OCI-LY3 (cell line): ENCODE measurements at regions not wholly inside any gene's neighbourhood (a gene's known extent, or its start where the extent isn't known, plus 50 kb on each side); places are given as distances from the start of the nearest gene placed in this dataset.

Experiments used
- H2AFZ ChIP-seq: fragments of 200-600, 300-600 bp; shearing (Covaris generic); 2 replicates; pipeline ENCODE4 v1.6.0; 2014; ENCODE audit warnings: antibody characterized with exemption, low read depth, low read length
- H3K27ac ChIP-seq: fragments of 200-600, 300-600 bp; sonication (generic); 2 replicates; pipeline ENCODE4 v1.5.1; 2014; ENCODE audit warnings: mild to moderate bottlenecking, low read length, moderate library complexity, mixed read lengths
- H3K27me3 ChIP-seq: fragments of 200-600, 300-600 bp; sonication (generic); 2 replicates; pipeline ENCODE4 v1.6.1; 2014; ENCODE audit warnings: low read depth, low read length, mixed read lengths
- H3K36me3 ChIP-seq: fragments of 200-600, 300-600 bp; sonication (generic); replicated peaks from 2 replicates; pipeline ENCODE3; 2014; ENCODE audit warnings: low read depth, low read length, mixed read lengths
- H3K4me1 ChIP-seq: fragments of 300-600, 200-600 bp; sonication (generic); 2 replicates; pipeline ENCODE4 v1.6.1; 2014; ENCODE audit warnings: low read length, mixed read lengths
- H3K4me2 ChIP-seq: fragments of 200-600, 300-600 bp; sonication (generic); 2 replicates; pipeline ENCODE4 v1.6.1; 2014; ENCODE audit warnings: low read length, mixed read lengths
- H3K4me3 ChIP-seq: fragments of 300-600, 200-600 bp; sonication (generic); 2 replicates; pipeline ENCODE4 v1.5.1; 2014; ENCODE audit warnings: antibody characterized with exemption, mild to moderate bottlenecking, low read length, moderate library complexity
- H3K79me2 ChIP-seq: fragments of 300-600, 200-600 bp; shearing (Covaris generic); 2 replicates; pipeline ENCODE4 v1.6.1; 2014; ENCODE audit warnings: mild to moderate bottlenecking, low read length, mixed read lengths
- H3K9ac ChIP-seq: fragments of 300-600, 200-600 bp; shearing (Covaris generic); 2 replicates; pipeline ENCODE4 v1.6.0; 2014; ENCODE audit warnings: mild to moderate bottlenecking, low read length, moderate library complexity
- H3K9me3 ChIP-seq: fragments of 200-600, 300-600 bp; shearing (Covaris generic); 2 replicates; pipeline ENCODE4 v1.6.1; 2014; ENCODE audit warnings: low read length, mixed read lengths; ENCODE audit not compliant: insufficient read depth
- H4K20me1 ChIP-seq: fragments of 200-600, 300-600 bp; sonication (generic); 2 replicates; pipeline ENCODE4 v1.6.1; 2016; ENCODE audit warnings: low read length, mixed read lengths; ENCODE audit not compliant: insufficient read depth
- EZH2phosphoT487 ChIP-seq: fragments of 200-600 bp; shearing (Covaris generic); IDR thresholded peaks from 2 replicates; pipeline ENCODE4 v1.6.1; 2018; ENCODE audit warnings: antibody characterized with exemption, mixed run types, low read depth
- TF ChIP-seq, protein P1 (sequence below): fragments of 200-600, 300-600 bp; sonication (generic); IDR thresholded peaks from 2 replicates; pipeline ENCODE4 v1.5.1; 2014; ENCODE audit warnings: antibody characterized with exemption, low read length, low read depth

DNA sequence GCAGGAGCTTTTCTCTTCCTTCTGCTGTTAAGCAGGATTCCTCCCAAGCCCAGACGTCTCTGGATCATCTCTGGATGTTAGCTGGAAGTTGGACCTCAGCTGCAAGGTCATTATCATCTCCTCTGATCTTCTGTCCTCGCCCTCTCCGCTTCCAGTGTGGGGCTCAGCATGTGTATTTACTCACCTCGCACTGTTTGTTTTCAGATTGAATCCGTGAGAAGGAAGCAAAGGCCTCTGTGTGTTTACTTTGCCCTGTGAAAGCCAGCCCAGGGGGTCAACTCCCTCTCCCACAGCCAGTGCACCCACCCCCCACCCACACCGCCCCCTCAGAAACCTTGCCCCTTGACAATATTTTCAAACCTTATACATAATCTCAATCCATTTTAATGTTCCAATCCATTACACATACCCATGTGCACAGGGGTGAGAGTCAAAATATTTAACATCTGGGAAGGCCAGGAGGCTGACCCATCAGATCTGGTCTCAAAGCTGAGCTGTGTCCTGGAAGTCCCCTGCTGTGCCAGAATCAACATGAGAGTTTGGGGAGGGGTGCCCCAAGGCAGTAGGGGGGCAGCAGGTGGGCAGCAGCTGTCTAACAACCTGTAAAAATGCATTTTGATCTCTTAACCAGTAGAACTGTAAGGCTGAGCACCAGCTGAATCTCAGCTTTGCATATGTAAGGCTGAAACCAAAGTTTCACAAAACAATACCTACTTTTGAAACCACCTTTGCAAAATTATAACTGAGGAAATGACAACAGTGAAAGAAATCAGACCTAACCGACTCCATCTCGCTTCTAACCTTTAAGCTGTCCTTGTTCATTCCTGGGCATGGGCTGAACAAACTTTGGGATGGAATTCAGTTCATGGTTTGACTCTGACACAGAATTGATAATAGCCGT is 157.9 kb downstream of the ZNF664 start:
- H3K4me3 ChIP-seq, result peak overlapping the region; percentile 14; the same call in 1 of the 2 replicates
- H3K9me3 ChIP-seq, result no peaks in the 10 kb centered on the region
- no peaks in the 10 kb centered on the region for H3K36me3 ChIP-seq
- no peak overlapping the region for H2AFZ ChIP-seq
- H3K9ac ChIP-seq, result no peak overlapping the region
- H3K4me2 ChIP-seq, result peak overlapping the region; percentile 64
- no peaks in the 10 kb centered on the region for H3K27me3 ChIP-seq
- no peak for TF ChIP-seq EZH2phosphoT487
- TF ChIP-seq, protein P1, sequence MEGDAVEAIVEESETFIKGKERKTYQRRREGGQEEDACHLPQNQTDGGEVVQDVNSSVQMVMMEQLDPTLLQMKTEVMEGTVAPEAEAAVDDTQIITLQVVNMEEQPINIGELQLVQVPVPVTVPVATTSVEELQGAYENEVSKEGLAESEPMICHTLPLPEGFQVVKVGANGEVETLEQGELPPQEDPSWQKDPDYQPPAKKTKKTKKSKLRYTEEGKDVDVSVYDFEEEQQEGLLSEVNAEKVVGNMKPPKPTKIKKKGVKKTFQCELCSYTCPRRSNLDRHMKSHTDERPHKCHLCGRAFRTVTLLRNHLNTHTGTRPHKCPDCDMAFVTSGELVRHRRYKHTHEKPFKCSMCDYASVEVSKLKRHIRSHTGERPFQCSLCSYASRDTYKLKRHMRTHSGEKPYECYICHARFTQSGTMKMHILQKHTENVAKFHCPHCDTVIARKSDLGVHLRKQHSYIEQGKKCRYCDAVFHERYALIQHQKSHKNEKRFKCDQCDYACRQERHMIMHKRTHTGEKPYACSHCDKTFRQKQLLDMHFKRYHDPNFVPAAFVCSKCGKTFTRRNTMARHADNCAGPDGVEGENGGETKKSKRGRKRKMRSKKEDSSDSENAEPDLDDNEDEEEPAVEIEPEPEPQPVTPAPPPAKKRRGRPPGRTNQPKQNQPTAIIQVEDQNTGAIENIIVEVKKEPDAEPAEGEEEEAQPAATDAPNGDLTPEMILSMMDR, result no peak
- peak overlapping the region; percentile 19; the same call in 1 of the 2 replicates for H3K27ac ChIP-seq
- no peaks in the 10 kb centered on the region for H3K79me2 ChIP-seq
- peaks cover 37% of the 10 kb centered on the region for H3K4me1 ChIP-seq
- no peaks in the 10 kb centered on the region for H4K20me1 ChIP-seq

DNA sequence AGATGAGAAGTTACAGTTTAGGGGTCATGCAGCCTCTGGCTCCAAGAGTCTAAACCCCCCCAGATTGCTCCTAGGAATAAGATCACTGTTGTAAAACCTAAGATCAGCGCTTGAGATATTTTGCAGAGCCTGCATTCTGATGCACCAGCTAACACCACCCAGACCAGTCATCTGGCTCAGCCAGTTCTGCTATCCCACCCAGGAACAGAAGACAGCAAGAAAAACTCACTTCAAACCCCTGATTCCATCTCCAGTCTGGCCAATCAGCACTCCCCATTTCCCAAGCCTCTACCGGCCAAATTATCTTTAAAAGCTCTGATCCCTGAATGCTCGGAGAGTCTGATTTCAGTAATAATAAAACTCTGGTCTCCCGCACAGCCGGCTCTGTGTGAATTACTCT is 158.6 kb downstream of the ZNF664 start:
- no peak overlapping the region for H2AFZ ChIP-seq
- no peaks in the 10 kb centered on the region for H3K9me3 ChIP-seq
- H3K9ac ChIP-seq, result no peak overlapping the region
- TF ChIP-seq EZH2phosphoT487, result no peak
- no peaks in the 10 kb centered on the region for H3K79me2 ChIP-seq
- H3K36me3 ChIP-seq, result no peaks in the 10 kb centered on the region
- H3K4me3 ChIP-seq, result peak overlapping the region; percentile 14; the same call in 1 of the 2 replicates
- H3K4me2 ChIP-seq, result peak overlapping the region; percentile 64
- H3K27me3 ChIP-seq, result no peaks in the 10 kb centered on the region
- peaks cover 30% of the 10 kb centered on the region for H3K4me1 ChIP-seq
- H4K20me1 ChIP-seq, result no peaks in the 10 kb centered on the region
- 0 out of 2 replicates have a peak overlapping the region, but pooled peaks have one; percentile 17 for H3K27ac ChIP-seq

DNA sequence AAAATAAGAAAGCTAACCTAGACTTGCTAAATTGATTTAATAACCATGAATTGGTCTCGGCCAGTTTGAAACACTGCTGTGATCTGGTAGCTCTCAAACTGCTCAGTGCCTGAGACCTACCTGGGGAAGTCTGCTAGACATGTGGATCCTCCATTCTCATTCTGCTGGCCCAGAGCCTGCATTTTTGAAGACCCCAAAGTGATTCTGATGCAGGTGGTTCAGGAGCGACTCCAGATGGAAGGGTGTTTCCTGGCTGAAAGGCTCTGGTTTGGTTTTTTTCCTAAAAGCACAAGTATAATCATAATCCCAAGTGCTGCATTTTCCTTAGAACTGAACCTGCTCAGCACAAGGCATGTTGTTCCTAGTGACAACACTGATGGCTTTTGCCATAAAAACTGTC is 159.5 kb downstream of the ZNF664 start:
- no peak overlapping the region for H3K27ac ChIP-seq
- TF ChIP-seq, protein P1, result no peak
- TF ChIP-seq EZH2phosphoT487, result no peak
- H3K36me3 ChIP-seq, result no peaks in the 10 kb centered on the region
- H3K79me2 ChIP-seq, result no peaks in the 10 kb centered on the region
- no peaks in the 10 kb centered on the region for H3K9me3 ChIP-seq
- H3K27me3 ChIP-seq, result no peaks in the 10 kb centered on the region
- no peaks in the 10 kb centered on the region for H4K20me1 ChIP-seq
- no peak overlapping the region for H3K4me2 ChIP-seq
- peaks cover 21% of the 10 kb centered on the region for H3K4me1 ChIP-seq
- H2AFZ ChIP-seq, result no peak overlapping the region
- no peak overlapping the region for H3K4me3 ChIP-seq
- no peak overlapping the region for H3K9ac ChIP-seq

DNA sequence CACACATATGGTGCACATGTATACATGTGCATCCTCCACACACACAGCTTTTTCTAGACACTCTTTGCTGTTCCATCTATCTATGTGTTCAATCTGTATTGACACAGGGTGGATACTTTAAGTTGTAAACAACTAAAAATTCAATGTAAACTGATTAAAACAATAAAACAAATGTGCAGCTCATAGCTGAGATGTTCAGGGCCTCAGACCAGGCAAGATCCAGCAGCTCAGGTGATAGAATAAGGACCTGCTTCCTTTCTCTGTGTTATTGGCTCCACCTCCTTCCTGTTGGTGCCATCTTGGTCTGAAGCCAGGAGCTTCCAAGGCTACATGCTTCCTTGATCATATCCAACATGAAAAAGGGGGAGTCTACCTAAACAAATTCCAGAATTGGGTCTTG is 158.1 kb upstream of the RFLNA start:
- Histone ChIP-seq H3K9me3 (no peaks in the 10 kb centered on the region), H3K4me3 (no peak overlapping the region), H3K36me3 (no peaks in the 10 kb centered on the region), H3K27me3 (peaks cover 16% of the 10 kb centered on the region), H3K9ac (no peak overlapping the region), H2AFZ (no peak overlapping the region), H3K27ac (no peak overlapping the region), H3K4me1 (peaks cover 3% of the 10 kb centered on the region), H3K4me2 (no peak overlapping the region), H4K20me1 (no peaks in the 10 kb centered on the region), H3K79me2 (no peaks in the 10 kb centered on the region)
- no peak for TF ChIP-seq EZH2phosphoT487
- TF ChIP-seq, protein P1, result no peak
